Immature natural killer cell (primary cell): ENCODE measurements at regions not wholly inside any gene's neighbourhood (a gene's known extent, or its start where the extent isn't known, plus 50 kb on each side); places are given as distances from the start of the nearest gene placed in this dataset.

Source experiments
- DNase-seq, 3 donors: peaks; one replicate each; pipeline ENCODE4 v3.0.0; 2022; ENCODE audit warnings: mixed read lengths in 1 of 3
- H3K27ac Mint-ChIP-seq, 6 donors: one replicate each; pipeline ENCODE4 v1.8.0; 2020; ENCODE audit warnings: mixed read lengths in 6 of 6, mild to moderate bottlenecking in 5 of 6, inconsistent platforms in 4 of 6, moderate library complexity in 3 of 6
- H3K27me3 Mint-ChIP-seq, 3 donors: one replicate each; pipeline ENCODE4 v1.8.0; 2020 to 2021; ENCODE audit warnings: low read depth in 3 of 3, mild to moderate bottlenecking in 3 of 3, mixed read lengths in 3 of 3, moderate library complexity in 3 of 3, inconsistent platforms in 1 of 3
- H3K36me3 Mint-ChIP-seq, 3 donors: one replicate each; pipeline ENCODE4 v1.8.0; 2020; ENCODE audit warnings: mixed read lengths in 3 of 3, inconsistent platforms in 2 of 3, mild to moderate bottlenecking in 2 of 3
- H3K4me1 Mint-ChIP-seq, 2 donors: one replicate each; pipeline ENCODE4 v1.8.0; 2020; ENCODE audit warnings: inconsistent platforms in 2 of 2, mild to moderate bottlenecking in 2 of 2, mixed read lengths in 2 of 2, moderate library complexity in 1 of 2
- H3K4me3 Mint-ChIP-seq, 5 donors: one replicate each; pipeline ENCODE4 v1.8.0; 2020; ENCODE audit warnings: mild to moderate bottlenecking in 5 of 5, mixed read lengths in 5 of 5, inconsistent platforms in 3 of 5, moderate library complexity in 3 of 5
- H3K9me3 Mint-ChIP-seq, 6 donors: one replicate each; pipeline ENCODE4 v1.8.0; 2020; ENCODE audit warnings: mild to moderate bottlenecking in 6 of 6, mixed read lengths in 6 of 6, inconsistent platforms in 4 of 6, moderate library complexity in 3 of 6

DNA sequence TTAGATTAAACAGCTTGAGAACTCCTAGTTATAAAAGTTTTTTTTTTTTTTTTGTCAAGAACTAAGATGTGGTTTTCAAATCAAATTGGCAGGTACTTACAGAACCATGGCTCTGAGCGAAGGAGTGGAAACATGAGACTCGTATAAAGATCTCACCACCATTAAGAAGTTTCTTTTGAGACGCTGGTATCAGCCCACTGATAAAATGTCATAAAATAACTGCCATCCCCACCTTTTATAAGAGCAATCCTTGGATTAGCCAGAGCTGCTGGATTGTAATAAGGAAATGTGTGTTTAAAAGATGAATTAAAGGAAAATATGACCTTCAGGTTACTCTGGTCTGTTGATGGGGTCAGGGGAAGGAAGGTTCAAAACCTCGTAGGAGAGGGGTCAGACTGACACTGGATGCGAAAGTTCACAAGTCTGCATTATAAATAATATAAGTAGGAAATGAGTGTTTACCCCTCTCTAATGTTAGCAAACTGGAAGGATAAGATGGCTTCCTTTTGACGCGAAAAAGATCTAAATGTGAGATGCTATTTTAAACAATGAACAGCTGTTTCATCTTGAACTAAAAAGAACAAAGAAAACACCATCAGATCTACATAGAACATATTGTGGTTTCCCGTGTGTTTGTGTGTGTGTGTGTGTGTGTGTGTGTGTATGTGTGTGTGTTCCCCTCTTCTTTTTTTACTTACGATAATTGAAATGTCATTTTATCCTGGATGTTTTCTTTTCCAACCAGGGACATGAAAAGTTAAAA lies 386.8 kb upstream of the JAG1 start:
- DNase-seq, result no peak
- H3K9me3 Mint-ChIP-seq, result peaks cover 0 to 6% (median 2%) of the 10 kb centered on the region in 6 donors
- no peak overlapping the region for H3K27ac Mint-ChIP-seq
- H3K27me3 Mint-ChIP-seq, result peaks cover 0 to 2% (median 0%) of the 10 kb centered on the region in 3 donors
- H3K36me3 Mint-ChIP-seq, result no peaks in the 10 kb centered on the region
- H3K4me3 Mint-ChIP-seq, result no peak overlapping the region
- H3K4me1 Mint-ChIP-seq, result no peaks in the 10 kb centered on the region

DNA sequence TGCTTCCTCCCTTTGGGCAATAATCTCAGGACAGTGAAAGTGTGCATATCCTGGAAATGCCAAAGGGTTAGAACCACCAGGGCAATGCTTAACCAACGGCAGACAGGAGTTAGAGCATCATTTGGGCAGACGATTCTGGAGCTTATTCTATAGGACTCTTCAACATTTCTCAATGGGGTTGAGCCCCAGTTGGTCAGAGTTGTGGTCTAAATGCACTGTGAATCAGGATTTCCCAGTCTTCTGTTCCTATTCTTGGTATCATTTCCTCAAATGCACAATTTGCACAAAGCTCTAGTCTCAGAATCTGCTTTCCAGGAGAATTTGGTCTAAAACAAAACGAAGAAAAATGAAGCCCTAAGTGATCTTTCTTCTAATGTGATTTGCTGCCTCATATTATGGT lies 389.6 kb upstream of the JAG1 start:
- no peak overlapping the region for H3K4me3 Mint-ChIP-seq
- H3K27ac Mint-ChIP-seq, result no peak overlapping the region
- H3K36me3 Mint-ChIP-seq, result no peaks in the 10 kb centered on the region
- peaks cover 0 to 4% (median 0%) of the 10 kb centered on the region in 6 donors for H3K9me3 Mint-ChIP-seq
- no peak for DNase-seq
- no peaks in the 10 kb centered on the region for H3K4me1 Mint-ChIP-seq
- H3K27me3 Mint-ChIP-seq, result peaks cover 0 to 3% (median 0%) of the 10 kb centered on the region in 3 donors

DNA sequence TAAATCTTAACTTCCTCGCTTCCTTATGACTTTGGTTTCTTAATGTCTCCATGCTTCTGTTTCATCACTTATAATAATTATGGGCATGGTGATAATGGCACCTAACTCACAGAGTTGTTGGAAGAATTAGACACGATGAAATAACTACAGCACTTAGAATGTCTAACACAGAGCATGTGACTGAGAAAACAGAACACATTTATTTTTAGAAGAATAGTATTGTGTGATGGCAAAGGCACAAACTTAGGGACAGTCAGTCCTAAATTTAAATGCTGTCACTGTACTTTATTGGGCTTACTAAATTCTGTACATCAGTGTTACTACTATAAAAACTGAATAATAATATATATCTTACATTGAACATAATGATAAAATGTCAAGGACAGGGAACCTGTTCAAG lies 391.1 kb upstream of the JAG1 start:
- Mint-ChIP-seq H3K27me3 (peaks cover 0 to 3% (median 0%) of the 10 kb centered on the region in 3 donors), H3K4me1 (no peaks in the 10 kb centered on the region), H3K4me3 (no peak overlapping the region), H3K36me3 (no peaks in the 10 kb centered on the region), H3K9me3 (peaks cover 0 to 1% (median 0%) of the 10 kb centered on the region in 6 donors), H3K27ac (no peak overlapping the region)
- DNase-seq, result no peak

DNA sequence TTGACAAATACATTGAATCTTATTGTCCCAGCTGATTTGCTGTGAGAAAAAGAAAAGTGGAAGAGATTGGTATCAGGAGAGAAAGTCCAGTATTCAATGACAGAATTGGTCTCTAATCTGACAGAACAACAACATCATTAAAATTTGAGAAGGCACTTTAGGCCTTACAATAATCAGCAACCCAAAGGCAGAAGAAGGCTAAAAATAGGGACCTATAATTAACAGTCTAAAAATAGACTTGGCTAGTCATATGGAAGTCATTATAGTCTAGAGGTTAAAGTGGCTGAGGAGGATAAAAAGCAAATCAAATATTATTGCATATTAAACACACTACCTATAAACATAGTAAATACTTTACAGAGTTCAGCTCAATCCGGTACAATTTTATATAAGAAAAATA lies 393.6 kb upstream of the JAG1 start:
- H3K4me1 Mint-ChIP-seq, result no peaks in the 10 kb centered on the region
- no peak overlapping the region for H3K4me3 Mint-ChIP-seq
- H3K27ac Mint-ChIP-seq, result no peak overlapping the region
- no peak for DNase-seq
- H3K36me3 Mint-ChIP-seq, result no peaks in the 10 kb centered on the region
- H3K27me3 Mint-ChIP-seq, result peaks cover 0 to 3% (median 0%) of the 10 kb centered on the region in 3 donors
- peaks cover 0 to 9% (median under 1%) of the 10 kb centered on the region in 6 donors for H3K9me3 Mint-ChIP-seq

DNA sequence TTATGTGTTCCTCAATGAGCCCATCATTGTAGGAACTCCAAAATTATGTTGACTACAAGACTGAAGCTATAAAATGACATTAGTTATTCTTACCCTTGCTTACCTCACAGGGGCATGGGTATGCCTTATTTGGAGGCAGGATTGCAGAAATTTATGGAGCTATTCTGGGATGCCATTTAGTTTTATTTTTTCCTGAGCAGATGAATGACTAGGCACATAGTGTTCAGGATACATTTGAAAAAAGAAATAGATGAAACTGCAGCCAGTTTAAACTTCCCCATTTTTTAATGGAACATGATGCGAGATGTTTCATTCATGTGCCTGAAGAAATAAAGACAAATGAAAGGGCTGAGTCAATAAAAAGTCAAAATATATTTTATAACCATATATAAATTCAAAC lies 399.2 kb upstream of the JAG1 start:
- Mint-ChIP-seq H3K4me1 (no peaks in the 10 kb centered on the region), H3K9me3 (peaks cover 0 to 13% (median 2%) of the 10 kb centered on the region in 6 donors), H3K4me3 (no peak overlapping the region), H3K27ac (no peak overlapping the region), H3K36me3 (no peaks in the 10 kb centered on the region), H3K27me3 (no peaks in the 10 kb centered on the region)
- no peak for DNase-seq

DNA sequence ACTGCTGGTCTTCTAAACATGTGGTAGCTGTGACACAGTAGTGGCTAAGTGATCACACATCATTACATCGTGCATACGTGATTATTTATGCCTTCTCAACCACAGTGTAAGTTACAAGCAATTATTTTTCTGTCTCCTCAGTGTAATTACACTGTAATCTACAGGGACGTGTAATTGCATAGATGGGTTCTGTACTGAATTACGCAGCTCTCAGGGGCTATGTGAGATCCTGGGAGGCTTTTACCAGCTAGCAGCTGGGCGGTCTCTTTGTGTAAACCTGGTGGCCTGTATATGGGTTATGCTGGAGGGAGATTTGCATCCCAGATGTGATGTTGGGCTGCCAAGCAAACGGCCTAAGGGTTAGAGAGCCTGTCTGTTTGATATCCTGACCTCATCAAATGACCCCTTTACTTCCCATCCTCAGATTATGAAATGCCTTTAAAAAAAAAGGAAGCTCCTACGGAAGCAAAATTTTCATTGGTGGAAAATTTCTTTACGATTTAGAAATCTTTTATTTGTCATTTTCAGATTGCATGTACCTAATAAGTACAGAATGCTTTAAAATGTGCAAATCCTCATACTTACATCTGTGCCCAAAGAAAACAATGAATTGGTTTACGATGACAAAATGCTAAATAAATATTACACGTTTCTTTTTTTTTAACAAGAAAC lies 402.8 kb upstream of the JAG1 start:
- H3K27ac Mint-ChIP-seq, result no peak overlapping the region
- H3K9me3 Mint-ChIP-seq, result peaks cover 0 to 12% (median 2%) of the 10 kb centered on the region in 6 donors
- H3K36me3 Mint-ChIP-seq, result no peaks in the 10 kb centered on the region

DNA sequence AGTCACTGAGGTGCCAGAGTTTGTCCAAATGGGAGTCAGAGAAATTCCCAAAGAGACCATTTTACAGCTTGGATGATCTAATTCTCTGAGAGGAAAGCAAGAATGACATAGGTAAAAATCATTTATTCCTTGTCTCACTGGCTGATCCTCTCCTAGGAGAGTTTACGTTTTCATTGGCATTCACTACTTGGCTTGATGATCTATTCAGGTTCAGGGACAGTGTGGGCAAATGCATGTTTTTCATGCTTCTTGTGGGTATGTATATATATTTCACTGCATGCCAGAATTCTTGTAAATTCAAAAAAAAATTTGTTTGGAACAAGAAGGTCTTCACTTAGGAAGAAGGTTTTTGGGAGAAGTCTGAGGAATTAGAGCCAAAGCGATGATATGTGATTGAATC lies 403.4 kb upstream of the JAG1 start:
- H3K36me3 Mint-ChIP-seq, result no peaks in the 10 kb centered on the region
- no peak overlapping the region for H3K27ac Mint-ChIP-seq
- H3K4me3 Mint-ChIP-seq, result no peak overlapping the region
- DNase-seq, result no peak
- no peaks in the 10 kb centered on the region for H3K4me1 Mint-ChIP-seq
- no peaks in the 10 kb centered on the region for H3K27me3 Mint-ChIP-seq
- H3K9me3 Mint-ChIP-seq, result peaks cover 0 to 9% (median under 1%) of the 10 kb centered on the region in 6 donors

More for the DNA sequence above, 402.8 kb upstream of the JAG1 start:
- H3K4me1 Mint-ChIP-seq, result no peaks in the 10 kb centered on the region
- H3K4me3 Mint-ChIP-seq, result no peak overlapping the region
- H3K27me3 Mint-ChIP-seq, result no peaks in the 10 kb centered on the region
- DNase-seq, result no peak

DNA sequence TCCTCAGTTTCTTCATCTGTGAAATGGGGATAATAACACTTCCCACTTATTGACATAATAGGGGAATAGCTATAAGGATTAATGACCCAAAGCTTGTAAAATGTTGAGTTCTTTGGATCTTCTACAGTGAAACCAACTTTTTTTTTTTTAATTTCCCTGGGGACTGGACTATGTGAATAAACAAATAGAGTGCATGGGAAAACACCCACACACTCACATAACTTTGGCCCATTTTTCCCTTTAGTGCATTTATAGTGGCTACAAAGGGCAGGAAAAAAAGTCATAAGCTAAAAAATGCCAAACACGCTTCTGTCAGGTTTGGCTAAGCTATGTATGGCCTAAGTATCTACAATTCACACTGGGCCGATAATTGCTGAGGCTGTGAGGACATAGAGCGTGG lies 406.2 kb upstream of the JAG1 start:
- Mint-ChIP-seq H3K9me3 (peaks cover 0 to 15% (median 4%) of the 10 kb centered on the region in 6 donors), H3K4me3 (no peak overlapping the region), H3K36me3 (peaks cover 0 to 3% (median 0%) of the 10 kb centered on the region in 3 donors), H3K27ac (no peak overlapping the region), H3K27me3 (peaks cover 0 to 3% (median 0%) of the 10 kb centered on the region in 3 donors), H3K4me1 (no peaks in the 10 kb centered on the region)
- DNase-seq, result no peak

DNA sequence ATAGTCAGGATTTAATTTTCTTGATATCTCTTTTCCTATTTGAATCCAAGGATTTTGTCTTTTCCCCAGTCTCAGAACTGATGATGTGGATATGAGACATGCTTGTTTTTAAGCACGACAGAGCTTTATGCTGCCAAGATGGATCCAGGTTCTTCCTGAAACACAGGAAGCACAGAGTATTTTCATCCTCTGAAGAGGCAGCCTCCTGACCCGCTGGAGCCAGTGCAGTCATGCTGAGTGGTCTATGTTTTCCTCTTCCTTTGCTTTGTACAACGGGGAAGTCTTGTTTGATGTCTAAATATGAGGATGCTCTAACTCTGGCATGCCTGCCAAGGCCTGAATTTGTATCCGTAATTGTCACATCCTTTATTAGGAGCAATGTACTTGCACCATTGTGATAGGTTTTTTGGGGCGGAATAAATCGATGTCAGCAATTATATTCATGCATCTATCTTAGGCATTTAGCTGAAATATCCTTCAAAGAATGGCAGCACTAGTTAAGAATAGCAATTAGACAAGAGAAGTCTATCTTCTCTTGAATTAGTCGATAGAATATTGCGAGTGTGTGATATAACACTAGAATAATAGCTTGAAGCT lies 407.1 kb upstream of the JAG1 start:
- no peak overlapping the region for H3K4me3 Mint-ChIP-seq
- peaks cover 0 to 15% (median 4%) of the 10 kb centered on the region in 6 donors for H3K9me3 Mint-ChIP-seq
- DNase-seq, result no peak
- no peaks in the 10 kb centered on the region for H3K4me1 Mint-ChIP-seq
- peaks cover 0 to 3% (median 0%) of the 10 kb centered on the region in 3 donors for H3K36me3 Mint-ChIP-seq
- no peak overlapping the region for H3K27ac Mint-ChIP-seq
- H3K27me3 Mint-ChIP-seq, result peaks cover 0 to 3% (median 0%) of the 10 kb centered on the region in 3 donors

DNA sequence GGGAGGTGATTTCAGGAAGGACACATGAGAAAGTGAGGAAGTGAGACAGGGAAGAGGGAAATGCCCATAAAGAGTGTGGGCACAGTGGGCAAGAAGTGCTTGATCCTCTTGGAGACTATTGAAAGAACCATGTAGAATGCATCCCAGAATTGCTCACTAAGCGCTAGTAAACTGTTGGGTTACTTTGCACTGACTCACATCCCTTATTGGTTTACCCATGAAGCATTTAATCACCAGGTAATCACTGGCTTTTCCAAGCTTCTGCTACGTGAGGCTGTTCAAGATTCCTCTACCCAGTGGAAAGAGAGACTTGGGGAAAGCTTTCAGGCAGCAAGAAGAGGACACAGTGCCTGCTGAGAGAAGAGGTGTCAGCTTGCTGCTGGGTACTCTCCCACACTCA lies 410.0 kb upstream of the JAG1 start:
- Mint-ChIP-seq H3K9me3 (peaks cover 0 to 15% (median 5%) of the 10 kb centered on the region in 6 donors), H3K4me1 (no peaks in the 10 kb centered on the region), H3K36me3 (peaks cover 0 to 3% (median 0%) of the 10 kb centered on the region in 3 donors), H3K4me3 (no peak overlapping the region), H3K27ac (no peak overlapping the region), H3K27me3 (peaks cover 0 to 3% (median 2%) of the 10 kb centered on the region in 3 donors)
- DNase-seq, result no peak

DNA sequence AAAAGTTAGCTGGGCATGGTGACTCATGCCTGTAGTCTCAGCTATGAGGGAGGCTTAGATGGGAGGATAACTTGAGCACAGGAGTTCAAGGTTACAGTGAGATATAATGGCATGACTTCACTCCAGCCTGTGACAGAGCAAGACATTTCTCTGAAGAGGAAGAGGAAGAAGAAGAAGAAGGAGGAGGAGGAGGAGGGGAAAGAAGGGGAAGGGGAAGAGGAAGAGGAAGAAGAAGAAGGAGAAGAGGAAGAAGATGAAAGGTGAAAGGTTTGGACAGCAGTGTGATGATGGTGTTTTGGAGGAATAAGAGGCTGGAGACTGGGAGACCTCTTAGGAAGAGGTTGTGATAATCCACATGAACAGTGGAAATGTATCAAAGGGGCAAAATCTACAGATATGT lies 410.7 kb upstream of the JAG1 start:
- DNase-seq, result no peak
- H3K36me3 Mint-ChIP-seq, result peaks cover 0 to 3% (median 0%) of the 10 kb centered on the region in 3 donors
- no peaks in the 10 kb centered on the region for H3K4me1 Mint-ChIP-seq
- H3K27ac Mint-ChIP-seq, result no peak overlapping the region
- no peak overlapping the region for H3K4me3 Mint-ChIP-seq
- H3K27me3 Mint-ChIP-seq, result peaks cover 0 to 3% (median 2%) of the 10 kb centered on the region in 3 donors
- H3K9me3 Mint-ChIP-seq, result peaks cover 2 to 15% (median 5%) of the 10 kb centered on the region in 6 donors

DNA sequence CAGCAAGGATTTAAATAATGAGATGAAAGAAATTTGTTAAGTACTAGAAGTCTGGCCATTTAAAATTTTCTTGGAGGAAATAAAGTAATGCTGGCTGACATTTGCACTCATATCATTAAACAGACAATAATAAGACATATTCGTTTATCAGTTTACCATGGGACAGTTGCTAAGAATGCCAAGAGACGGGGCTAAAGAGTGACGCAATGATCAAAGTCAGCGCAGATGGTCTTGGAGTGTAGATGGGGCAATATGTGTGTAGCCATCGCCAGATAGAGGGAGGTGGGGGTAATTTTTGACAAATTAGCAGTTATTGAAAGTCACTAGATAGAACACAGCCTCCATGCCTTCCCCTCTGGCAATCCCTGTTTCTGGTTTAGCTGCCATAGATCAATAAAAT lies 413.2 kb upstream of the JAG1 start:
- H3K4me1 Mint-ChIP-seq, result no peaks in the 10 kb centered on the region
- H3K27ac Mint-ChIP-seq, result no peak overlapping the region
- peaks cover 0 to 3% (median 2%) of the 10 kb centered on the region in 3 donors for H3K27me3 Mint-ChIP-seq
- H3K4me3 Mint-ChIP-seq, result no peak overlapping the region
- H3K36me3 Mint-ChIP-seq, result peaks cover 0 to 3% (median 0%) of the 10 kb centered on the region in 3 donors
- peaks cover 2 to 14% (median 5%) of the 10 kb centered on the region in 6 donors for H3K9me3 Mint-ChIP-seq
- no peak for DNase-seq

DNA sequence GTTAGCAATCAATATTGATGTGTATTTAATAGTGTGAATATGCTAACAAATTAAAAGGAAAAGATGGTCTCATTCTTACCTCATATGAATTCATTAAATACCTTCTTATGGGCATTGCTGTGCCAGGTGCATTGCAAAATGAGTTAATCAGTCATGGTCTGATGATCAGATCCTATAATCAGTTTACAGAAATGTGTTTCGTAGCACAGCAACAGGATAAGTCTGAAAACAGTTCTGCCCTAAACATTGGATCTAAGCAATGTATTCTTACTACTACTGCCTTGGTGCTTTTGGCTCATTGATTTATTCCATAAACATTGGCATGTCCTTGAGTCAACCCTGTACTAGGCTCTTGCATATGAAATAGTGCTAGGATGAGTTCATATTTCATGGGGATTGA lies 417.0 kb upstream of the JAG1 start:
- Mint-ChIP-seq H3K9me3 (peaks cover 0 to 10% (median 2%) of the 10 kb centered on the region in 6 donors), H3K4me3 (no peak overlapping the region), H3K27me3 (peaks cover 0 to 2% (median 0%) of the 10 kb centered on the region in 3 donors), H3K36me3 (no peaks in the 10 kb centered on the region), H3K4me1 (no peaks in the 10 kb centered on the region), H3K27ac (no peak overlapping the region)
- DNase-seq, result no peak

DNA sequence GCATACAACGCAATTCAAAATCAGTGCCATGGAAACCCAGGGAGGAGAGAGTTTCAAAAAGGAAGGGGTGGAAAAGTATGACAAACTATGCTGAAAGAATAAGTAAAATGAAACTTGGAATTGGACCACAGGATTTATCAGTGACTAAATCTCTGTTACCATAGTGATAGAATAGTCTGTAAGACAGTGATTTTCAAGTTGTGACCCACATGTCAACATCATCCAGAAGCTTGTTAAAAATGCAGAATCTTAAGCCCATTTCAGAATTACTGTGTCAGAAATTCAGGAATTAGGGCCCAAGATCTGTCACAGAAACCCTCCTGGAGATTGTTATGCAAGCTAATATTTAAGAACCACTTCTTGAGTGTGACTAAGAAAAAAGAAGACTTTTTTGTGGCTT lies 417.7 kb upstream of the JAG1 start:
- Mint-ChIP-seq H3K4me3 (no peak overlapping the region), H3K36me3 (no peaks in the 10 kb centered on the region), H3K4me1 (no peaks in the 10 kb centered on the region), H3K27ac (no peak overlapping the region), H3K9me3 (peaks cover 0 to 10% (median 2%) of the 10 kb centered on the region in 6 donors), H3K27me3 (peaks cover 0 to 3% (median 0%) of the 10 kb centered on the region in 3 donors)
- no peak for DNase-seq
